ENCODE measurements at regions not wholly inside any gene's neighbourhood (a gene's known extent, or its start where the extent isn't known, plus 50 kb on each side); places are given as distances from the start of the nearest gene placed in this dataset.
A peak's percentile ranks its signal among the peaks of the same experiment; 100 is the strongest.

DNA sequence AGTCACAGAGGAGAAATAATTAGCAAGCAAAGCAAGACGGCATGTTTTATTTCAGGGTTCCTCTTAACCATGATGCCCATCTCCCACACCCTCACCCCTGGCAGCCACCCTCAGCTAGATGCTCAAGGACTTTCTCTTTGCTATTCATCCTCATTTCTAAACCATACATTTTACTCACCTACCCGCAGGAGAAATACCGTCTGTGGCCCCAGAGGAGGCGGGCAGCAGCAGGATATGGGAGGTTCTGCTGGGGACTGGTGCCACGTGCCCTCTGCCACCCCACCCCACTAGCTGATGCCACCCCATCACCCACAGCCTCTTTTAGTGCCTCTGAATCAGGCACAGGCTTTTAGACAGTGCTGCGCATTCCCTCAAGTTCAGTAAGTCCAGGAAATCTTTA, 168.7 kb upstream of the ITGB1 start:
- DNase-seq (ENCODE audit: low read depth) = no peak

GRCh38 chr10:33125522-33126517, 167.8 kb upstream of the ITGB1 start:
- peak; percentile 41 for DNase-seq (ENCODE audit: low read depth)

DNA sequence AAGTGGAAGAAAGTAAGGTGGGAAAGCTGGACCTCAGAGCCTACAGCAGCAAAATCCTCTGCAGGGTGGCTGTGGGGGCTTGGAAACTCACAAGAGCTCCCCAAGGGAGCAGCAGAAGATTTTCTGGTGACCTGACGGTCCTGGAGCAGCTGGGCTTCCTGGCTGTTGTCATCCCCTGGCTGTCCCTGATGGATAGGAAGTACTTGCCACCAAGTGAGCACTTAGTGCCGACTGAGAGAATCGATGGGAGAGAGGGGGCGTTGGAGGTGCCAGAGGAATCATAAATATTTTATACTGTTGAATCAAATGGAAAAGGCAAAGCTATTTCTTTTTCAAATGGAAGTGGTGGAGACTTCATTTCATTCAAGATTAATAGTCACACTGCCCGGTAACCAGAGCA, 167.1 kb upstream of the ITGB1 start:
- DNase-seq (ENCODE audit: low read depth) = no peak

- DNase-seq (ENCODE audit: low read depth) = no peak
Observed at GRCh38 chr10:33123680-33124079, 165.7 kb upstream of the ITGB1 start.

GRCh38 chr10:33122014-33122809, 164.2 kb upstream of the ITGB1 start:
- DNase-seq (ENCODE audit: low read depth) = peak; percentile 89

GRCh38 chr10:33120700-33121099, 162.7 kb upstream of the ITGB1 start:
- DNase-seq (ENCODE audit: low read depth) = no peak

DNA sequence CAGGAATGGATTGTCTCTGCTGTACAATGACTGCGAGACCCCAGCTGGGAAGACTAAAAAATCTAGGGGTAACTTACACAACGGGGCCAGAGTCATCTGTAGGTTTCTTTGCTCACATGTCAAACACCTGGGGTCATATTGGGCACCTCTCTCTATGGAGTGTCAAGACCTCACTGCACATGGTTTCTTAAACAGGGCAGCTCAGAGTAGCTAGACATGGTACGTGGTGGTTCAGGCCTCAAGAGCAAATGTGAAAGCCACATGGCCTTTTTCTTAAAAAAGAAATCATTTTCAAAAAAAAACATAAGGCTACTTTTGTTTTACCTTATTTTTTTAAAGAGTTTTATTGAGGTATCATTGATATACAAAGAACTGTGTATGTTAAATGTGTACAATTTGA, 162.2 kb upstream of the ITGB1 start:
- DNase-seq (ENCODE audit: low read depth) = no peak

- DNase-seq (ENCODE audit: low read depth) = no peak
Observed at GRCh38 chr10:33117816-33118215, 159.8 kb upstream of the ITGB1 start.

- DNase-seq (ENCODE audit: low read depth) = no peak
Observed at GRCh38 chr10:33117230-33117629, 159.2 kb upstream of the ITGB1 start.

DNA sequence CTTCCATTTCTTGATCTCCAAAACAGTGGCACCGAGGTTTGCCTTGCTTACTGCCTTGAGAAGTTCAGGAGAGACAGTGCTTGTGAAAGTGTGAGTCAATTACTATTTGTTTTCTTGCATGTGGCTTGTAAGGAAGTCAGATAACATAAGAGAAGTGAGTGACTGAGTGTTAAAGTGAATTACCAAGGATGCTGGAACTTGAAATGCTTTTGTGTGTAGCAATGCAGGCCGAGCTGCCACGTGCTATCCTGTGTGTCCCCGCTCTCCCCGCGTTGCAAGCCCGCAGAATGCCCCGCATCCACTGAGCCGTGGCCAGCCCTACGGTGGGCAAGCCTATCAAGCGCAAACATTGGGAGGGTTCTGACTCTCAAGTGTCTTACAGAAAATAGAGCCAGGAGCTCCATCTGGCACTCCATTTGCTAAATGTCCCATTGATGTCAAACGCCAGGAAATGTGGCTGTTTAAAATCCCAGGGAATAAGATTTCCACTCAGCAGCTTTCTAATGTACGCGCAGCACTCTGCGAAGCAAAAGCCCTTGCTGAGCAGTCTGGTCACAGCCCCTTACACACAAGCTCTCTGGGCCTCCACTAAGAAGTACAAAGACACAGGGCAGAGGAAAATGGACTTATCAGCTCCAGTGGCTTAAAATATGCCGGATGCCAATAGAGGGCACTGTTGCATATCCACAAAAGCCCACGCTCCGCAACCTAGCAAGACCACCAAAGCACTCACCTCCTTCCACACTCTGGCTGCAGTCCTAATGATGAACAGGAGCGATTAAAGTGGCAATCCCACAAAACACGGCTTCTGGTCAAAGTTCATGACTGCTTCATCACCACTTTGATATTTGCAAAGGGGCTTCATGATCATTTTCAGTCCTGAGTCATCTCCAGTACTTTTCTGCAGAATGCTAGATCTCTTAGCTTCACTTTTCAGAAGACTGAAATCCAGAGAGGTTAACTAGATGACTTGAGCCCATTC, 158.0 kb upstream of the ITGB1 start:
- DNase-seq (ENCODE audit: low read depth) = peak; percentile 57

GRCh38 chr10:33114451-33114952, 156.5 kb upstream of the ITGB1 start:
- peak; percentile 40 for DNase-seq (ENCODE audit: low read depth)

DNA sequence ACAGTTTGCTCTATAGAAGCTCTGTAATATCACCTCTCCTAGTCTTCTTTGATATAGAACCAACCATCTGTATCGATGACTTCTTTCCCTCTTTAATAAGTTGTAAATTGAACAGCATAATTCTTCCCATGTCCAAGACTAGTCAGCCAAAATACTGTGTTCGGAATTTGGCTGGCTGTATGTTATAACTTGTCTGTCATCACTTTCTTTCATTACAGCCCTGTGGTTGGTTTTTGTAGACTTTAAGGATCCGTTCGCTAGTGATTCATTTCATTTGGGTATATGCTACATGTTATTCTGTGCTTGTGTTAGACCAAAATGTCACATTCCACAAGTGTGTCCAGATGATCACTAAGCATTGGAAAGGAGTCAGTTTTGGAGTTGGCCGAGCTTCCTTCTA, 155.4 kb upstream of the ITGB1 start:
- DNase-seq (ENCODE audit: low read depth) = no peak

GRCh38 chr10:33112831-33113455, 154.9 kb upstream of the ITGB1 start:
- DNase-seq (ENCODE audit: low read depth) = no peak

DNA sequence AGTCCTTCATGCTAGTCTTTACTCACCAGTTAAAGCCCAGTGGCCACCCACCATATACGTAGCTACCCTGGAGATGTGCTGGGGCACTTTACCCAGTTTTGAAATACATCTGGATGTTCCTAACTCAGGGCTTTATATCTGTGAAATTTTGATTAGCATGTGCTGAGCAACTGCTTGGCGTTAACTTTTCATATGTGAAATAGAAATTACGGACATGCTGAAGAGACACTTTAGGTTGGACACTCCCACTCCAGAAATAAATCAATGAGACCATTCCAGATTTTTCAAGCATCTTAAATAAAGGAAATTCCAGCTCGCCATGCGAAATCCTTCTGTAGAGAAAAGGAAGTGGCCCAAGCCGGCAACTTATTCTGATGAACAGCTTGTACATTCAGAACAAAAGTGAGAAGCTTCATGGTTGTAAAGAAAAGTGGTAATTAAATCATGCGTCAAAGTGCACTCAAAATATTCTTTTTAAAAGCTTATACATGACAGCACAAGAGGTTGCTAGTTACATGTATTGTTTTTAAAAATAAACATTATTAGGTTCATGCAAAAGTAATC, 153.5 kb upstream of the ITGB1 start:
- DNase-seq (ENCODE audit: low read depth) = no peak

DNA sequence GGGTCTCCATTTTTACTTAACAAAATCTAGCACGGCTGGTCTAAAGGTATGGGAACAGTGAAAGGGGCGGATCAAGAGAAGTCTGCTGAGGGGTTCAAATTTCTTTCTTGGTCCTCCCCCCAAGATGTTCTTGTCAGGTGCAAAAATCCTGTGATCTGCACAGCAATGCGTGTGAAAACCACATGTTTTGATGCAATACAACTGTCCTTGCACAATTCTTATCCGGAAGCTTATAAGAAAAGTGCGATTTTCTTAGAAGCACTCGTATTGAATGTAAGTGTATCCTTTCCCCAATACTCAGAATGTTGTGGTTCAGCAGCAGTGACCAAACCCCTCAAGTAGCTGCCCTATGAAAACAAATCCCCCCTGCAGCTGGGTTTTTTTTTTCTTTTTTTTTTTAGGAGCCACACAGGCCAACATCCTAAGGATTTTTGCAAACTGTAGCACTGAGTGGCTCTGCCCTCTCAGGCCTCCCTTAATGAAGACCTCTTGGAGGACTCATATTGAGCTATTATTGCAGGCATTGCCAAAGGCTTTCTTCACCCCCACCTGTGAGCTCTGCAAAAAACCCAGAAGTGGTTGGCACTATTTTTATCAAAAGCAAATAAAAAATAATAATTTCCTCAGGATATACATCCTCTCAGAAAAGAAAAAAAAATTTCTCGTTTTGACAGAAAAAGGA, 151.9 kb upstream of the ITGB1 start:
- no peak for DNase-seq (ENCODE audit: low read depth)

DNA sequence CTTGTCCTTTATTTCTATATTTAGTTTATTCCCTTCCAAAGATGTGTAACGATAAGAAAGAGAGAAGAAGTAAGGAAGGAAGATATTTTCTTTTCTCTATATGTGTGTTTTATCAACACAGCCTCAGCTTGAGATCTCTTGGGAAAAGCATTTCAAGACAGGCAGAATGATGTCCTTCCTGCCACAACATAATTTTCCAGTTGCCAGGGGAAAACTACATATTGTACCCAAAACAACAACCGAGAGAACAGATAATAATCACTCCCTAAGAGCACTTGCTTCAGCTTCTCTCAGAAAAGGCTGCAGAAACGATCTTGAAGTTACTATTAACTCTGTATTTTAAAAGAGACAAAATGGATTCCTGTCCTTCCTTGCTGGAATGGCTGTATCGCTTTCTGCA, 151.4 kb upstream of the ITGB1 start:
- no peak for DNase-seq (ENCODE audit: low read depth)

GRCh38 chr10:33107953-33108352, 149.9 kb upstream of the ITGB1 start:
- no peak for DNase-seq (ENCODE audit: low read depth)

GRCh38 chr10:33106767-33107166, 148.7 kb upstream of the ITGB1 start:
- DNase-seq (ENCODE audit: low read depth) = no peak

DNA sequence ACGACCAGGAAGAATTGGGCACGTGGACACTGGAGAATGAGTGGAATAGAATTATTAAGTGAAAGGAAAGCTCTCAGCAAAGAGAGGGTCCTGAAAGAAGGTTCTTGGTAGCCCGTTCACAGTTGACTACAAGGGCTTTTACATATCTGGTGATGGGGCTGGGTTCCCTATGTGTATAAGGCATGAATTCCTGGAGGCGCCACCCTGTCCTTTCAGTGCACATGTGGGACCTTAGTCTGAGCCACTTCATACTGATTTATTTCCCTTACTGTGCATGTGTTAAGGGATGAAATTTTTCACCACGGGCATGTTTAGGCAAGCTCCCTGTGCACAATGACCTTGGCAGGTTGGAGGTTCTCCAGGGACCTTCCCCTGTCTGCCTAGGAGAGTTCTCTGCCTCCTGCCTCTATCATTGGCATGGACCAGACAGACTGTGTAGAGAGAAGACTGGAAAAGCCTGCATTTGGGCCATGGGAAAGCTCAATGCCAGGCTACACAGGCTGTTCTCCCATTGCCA, 145.9 kb upstream of the ITGB1 start:
- DNase-seq (ENCODE audit: low read depth) = no peak

DNA sequence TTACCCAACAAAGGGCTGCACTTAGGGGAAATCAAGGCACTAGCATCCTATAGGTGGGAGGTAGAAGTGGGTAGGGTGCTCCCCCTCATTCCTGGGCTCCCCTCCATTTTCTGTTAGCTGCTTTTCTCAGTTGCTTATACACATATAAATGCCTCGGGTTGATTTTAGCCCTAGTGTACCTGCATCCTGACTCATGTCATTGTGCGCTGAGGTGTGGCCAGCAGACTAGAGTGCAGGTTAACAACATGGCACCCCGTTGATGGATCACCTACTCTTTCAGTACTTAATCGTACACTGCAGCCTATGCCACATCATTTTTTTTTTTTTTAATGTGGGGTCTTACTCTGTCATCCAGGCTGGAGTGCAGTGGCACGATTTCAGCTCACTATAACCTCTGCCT, 144.0 kb upstream of the ITGB1 start:
- DNase-seq (ENCODE audit: low read depth) = no peak
